GM20000 (cell line): ENCODE measurements at regions not wholly inside any gene's neighbourhood (a gene's known extent, or its start where the extent isn't known, plus 50 kb on each side); places are given as distances from the start of the nearest gene placed in this dataset.

Experiments used
- DNase-seq: peaks from one replicate; pipeline ENCODE4 v3.0.0; 2012; ENCODE audit warnings: low spot score
- TF ChIP-seq, protein P1 (sequence below): IDR thresholded peaks from 2 replicates; pipeline ENCODE4 v1.5.1; 2012; ENCODE audit warnings: mild to moderate bottlenecking, control low read depth; ENCODE audit errors: extremely low read depth, missing control alignments

DNA sequence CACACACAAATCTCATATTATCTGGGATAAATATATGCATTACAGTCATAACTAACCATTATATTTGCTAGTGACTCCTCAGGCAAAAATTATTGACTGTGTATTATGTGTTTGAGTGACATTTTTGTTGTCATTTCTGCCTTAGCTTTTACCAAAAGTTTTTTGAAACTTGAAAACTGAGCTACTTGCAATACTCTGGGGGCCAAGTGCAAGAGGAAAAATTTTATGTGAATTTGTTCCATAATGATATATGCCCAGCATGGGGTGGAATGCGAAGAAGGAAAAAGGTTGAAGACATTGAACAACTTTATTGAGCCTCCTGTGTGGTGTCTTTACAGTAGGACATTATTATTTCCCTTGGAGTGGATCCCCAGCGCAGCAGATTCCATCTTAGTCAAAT, 176.8 kb upstream of the FERD3L start:
- DNase-seq = no peak
- TF ChIP-seq, protein P1, sequence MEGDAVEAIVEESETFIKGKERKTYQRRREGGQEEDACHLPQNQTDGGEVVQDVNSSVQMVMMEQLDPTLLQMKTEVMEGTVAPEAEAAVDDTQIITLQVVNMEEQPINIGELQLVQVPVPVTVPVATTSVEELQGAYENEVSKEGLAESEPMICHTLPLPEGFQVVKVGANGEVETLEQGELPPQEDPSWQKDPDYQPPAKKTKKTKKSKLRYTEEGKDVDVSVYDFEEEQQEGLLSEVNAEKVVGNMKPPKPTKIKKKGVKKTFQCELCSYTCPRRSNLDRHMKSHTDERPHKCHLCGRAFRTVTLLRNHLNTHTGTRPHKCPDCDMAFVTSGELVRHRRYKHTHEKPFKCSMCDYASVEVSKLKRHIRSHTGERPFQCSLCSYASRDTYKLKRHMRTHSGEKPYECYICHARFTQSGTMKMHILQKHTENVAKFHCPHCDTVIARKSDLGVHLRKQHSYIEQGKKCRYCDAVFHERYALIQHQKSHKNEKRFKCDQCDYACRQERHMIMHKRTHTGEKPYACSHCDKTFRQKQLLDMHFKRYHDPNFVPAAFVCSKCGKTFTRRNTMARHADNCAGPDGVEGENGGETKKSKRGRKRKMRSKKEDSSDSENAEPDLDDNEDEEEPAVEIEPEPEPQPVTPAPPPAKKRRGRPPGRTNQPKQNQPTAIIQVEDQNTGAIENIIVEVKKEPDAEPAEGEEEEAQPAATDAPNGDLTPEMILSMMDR = no peak

DNA sequence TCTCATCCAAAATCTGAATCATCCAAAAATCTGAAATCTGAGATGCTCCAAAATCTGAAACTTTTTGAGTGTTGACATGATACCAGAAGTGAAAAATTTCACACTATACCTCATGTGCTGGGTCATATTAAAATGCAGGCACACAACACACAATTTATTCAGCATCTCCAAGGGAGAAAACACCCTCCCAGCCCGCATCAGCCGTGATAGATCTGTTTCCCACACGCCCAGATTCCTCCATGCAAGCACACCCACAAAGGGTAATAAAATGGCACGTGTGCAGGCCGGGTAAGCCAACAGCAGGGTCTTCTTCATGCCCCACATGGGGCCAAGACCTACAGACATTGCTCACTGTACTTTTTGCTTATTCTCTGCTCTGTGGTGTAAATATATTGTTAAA, 173.1 kb upstream of the FERD3L start:
- no peak for DNase-seq
- TF ChIP-seq, protein P1 = no peak

DNA sequence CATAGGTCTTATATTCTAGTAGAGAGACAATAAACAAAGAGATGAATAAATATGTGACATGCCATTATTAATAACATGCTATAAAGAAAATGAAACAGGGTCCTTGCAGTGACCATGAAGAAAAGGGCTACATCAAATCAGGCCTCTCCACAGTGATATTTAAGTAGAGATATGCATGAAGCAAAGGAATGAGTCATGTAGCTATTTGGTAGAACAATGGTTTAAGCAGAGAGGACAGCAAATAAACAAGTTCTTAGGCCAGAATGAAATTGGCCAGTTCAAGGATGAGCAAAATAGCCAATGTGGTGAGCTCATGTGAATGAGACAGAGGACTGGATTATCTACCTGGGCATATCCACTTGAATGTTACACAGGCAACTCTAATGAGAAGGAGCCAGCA, 172.2 kb upstream of the FERD3L start:
- DNase-seq = no peak
- TF ChIP-seq, protein P1 = no peak

DNA sequence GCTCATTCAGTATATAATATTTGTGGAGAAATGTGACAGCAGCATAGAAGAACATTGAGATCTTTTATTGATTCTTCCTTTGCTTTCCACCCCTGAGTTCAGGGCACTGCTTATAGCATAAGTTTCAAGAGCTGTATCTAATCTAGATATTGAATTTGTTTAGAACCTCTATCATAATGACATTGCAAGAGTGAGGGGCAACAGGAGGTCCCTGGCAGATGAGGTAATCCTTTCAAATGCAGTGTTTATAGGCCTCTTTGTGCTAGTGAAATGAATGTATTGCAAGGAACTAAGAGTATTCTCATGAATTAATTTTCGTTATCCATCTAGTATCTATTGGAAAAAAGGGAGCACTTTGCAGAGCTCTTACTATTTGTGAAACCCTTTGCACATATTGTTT, 167.2 kb upstream of the FERD3L start:
- TF ChIP-seq, protein P1 = no peak
- no peak for DNase-seq

DNA sequence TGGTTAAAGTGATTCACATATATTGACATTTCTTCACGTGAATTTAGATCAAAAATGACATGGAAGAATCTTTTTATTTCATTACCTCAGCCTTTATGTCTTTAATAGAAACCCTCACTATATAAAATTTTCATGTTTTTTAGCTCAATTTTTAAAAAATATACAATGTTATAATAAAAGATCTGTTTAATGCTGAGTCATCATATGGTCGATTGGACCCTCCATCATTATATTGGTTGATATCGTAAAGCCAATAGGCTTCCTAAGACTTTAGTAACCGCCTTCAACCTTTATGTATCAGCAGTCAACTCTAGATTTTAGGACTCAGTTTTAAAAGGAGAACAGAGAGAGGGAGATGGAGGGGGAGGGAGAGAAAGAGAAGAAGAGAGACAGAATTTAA, 162.3 kb upstream of the FERD3L start:
- no peak for DNase-seq

DNA sequence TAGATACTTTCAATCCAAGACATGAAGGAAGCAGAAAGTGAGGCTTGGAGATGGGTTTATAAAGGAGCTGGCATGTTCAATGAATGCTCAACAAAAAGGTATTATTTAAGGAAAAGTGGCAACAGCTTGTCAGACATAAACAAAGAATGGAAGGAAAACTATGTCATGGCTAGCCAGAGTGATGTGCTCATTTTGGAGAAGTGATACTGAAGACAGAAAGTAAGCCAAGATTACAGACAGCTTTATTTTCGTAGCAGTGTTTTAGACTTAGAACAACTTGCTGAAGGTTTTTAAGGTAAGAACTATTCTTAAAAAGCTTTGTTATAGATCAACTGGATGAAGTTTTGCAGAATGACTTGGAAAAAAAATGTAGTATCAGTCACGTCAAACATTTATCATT, 160.5 kb upstream of the FERD3L start:
- TF ChIP-seq, protein P1 = no peak
- no peak for DNase-seq

More for the DNA sequence above, 162.3 kb upstream of the FERD3L start:
- TF ChIP-seq, protein P1 = no peak

DNA sequence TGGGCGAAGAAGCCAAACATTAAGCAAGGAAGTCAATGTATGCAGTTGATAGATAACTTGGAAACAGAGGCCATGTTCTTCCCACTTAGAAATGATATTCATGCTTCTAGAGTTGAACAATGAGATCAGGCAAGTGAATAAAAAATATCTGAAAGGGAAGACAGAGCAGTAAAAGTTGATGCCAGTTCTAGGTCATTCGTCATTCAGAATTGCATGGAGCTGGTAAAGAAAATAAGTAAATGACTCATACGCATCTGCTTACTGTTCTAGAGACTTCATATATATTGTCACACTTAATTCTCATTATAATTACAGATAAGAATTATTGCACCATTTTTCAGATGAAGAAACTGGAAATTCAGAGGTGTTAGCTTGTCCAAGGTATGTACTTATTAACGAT, 158.9 kb upstream of the FERD3L start:
- TF ChIP-seq, protein P1 = no peak
- DNase-seq = no peak
